HTR-8/SVneo (cell line): ENCODE measurements at regions not wholly inside any gene's neighbourhood (a gene's known extent, or its start where the extent isn't known, plus 50 kb on each side); places are given as distances from the start of the nearest gene placed in this dataset.
"Not testable (repeated sequence)": the region's sequence is repeated elsewhere in the genome, so short reads cannot be mapped to it uniquely, and the experiment has no call there.

Experiments
- DNase-seq: peaks from one replicate; pipeline ENCODE4 v3.0.0; 2011; ENCODE audit warnings: low spot score, mixed read lengths; ENCODE audit not compliant: insufficient read length
- FAIRE-seq: peaks from 2 replicates; lab custom pipeline; 2011; peaks lifted over from hg19 to GRCh38; lab: Jason Lieb, UNC

GRCh38 chr3:5580826-5581225, 393.3 kb downstream of the EDEM1 start:
- FAIRE-seq (no peak), DNase-seq (no peak)

- FAIRE-seq (no peak), DNase-seq (no peak)
Observed at GRCh38 chr3:5581743-5582142, 394.2 kb downstream of the EDEM1 start.

GRCh38 chr3:5583920-5584319, 396.4 kb downstream of the EDEM1 start:
- FAIRE-seq (no peak), DNase-seq (no peak)

- DNase-seq, result no peak
- no peak for FAIRE-seq
Observed at GRCh38 chr3:5585085-5585484, 397.6 kb downstream of the EDEM1 start.

GRCh38 chr3:5606884-5607472, 419.5 kb downstream of the EDEM1 start:
- no peak for DNase-seq
- FAIRE-seq, result no peak

GRCh38 chr3:5607581-5607980, 420.1 kb downstream of the EDEM1 start:
- FAIRE-seq (no peak), DNase-seq (no peak)

- FAIRE-seq, DNase-seq: not testable (repeated sequence)
Observed at GRCh38 chr3:5608971-5609370, 421.5 kb downstream of the EDEM1 start.

GRCh38 chr3:5613599-5613998, 426.1 kb downstream of the EDEM1 start:
- FAIRE-seq (no peak), DNase-seq (no peak)

GRCh38 chr3:5616873-5617272, 429.4 kb downstream of the EDEM1 start:
- FAIRE-seq (no peak), DNase-seq (no peak)

- FAIRE-seq, result no peak
- DNase-seq, result no peak
Observed at GRCh38 chr3:5618170-5618569, 430.7 kb downstream of the EDEM1 start.

GRCh38 chr3:5630406-5630805, 442.9 kb downstream of the EDEM1 start:
- no peak for FAIRE-seq

GRCh38 chr3:5633960-5634359, 446.5 kb downstream of the EDEM1 start:
- FAIRE-seq (no peak), DNase-seq (no peak)

More at GRCh38 chr3:5630406-5630805, 442.9 kb downstream of the EDEM1 start:
- DNase-seq, result no peak

- no peak for FAIRE-seq
- DNase-seq, result no peak
Observed at GRCh38 chr3:5634411-5634810, 446.9 kb downstream of the EDEM1 start.

- no peak for FAIRE-seq
Observed at GRCh38 chr3:5635746-5636145, 448.2 kb downstream of the EDEM1 start.

GRCh38 chr3:5638550-5638949, 451.0 kb downstream of the EDEM1 start:
- DNase-seq, result no peak
- FAIRE-seq, result no peak

More at GRCh38 chr3:5635746-5636145, 448.2 kb downstream of the EDEM1 start:
- DNase-seq, result no peak

- no peak for FAIRE-seq
Observed at GRCh38 chr3:5644773-5645670, 457.5 kb downstream of the EDEM1 start.

GRCh38 chr3:5645692-5646410, 458.3 kb downstream of the EDEM1 start:
- FAIRE-seq (no peak), DNase-seq (no peak)

More at GRCh38 chr3:5644773-5645670, 457.5 kb downstream of the EDEM1 start:
- no peak for DNase-seq

GRCh38 chr3:5650303-5650702, 462.8 kb downstream of the EDEM1 start:
- DNase-seq (no peak), FAIRE-seq (no peak)

- FAIRE-seq, result no peak
Observed at GRCh38 chr3:5651351-5651750, 463.8 kb downstream of the EDEM1 start.

GRCh38 chr3:5653426-5654143, 466.1 kb downstream of the EDEM1 start:
- FAIRE-seq, result no peak
- DNase-seq, result no peak

More at GRCh38 chr3:5651351-5651750, 463.8 kb downstream of the EDEM1 start:
- DNase-seq, result no peak
